Esophagus muscularis mucosa (tissue), 3 donors: ENCODE measurements at regions not wholly inside any gene's neighbourhood (a gene's known extent, or its start where the extent isn't known, plus 50 kb on each side); places are given as distances from the start of the nearest gene placed in this dataset.

Experiments used
- CTCF ChIP-seq, 3 experiments: fragments of 200-600 bp in 2 of 3; fragments of 450-650 bp in 1 of 3; sonication (generic) in 2 of 3; IDR thresholded peaks; one replicate each; pipeline ENCODE4 v1.5.1; 2017 to 2019; ENCODE audit warnings: antibody characterized with exemption in 3 of 3, mild to moderate bottlenecking in 2 of 3, moderate library complexity in 1 of 3
- POLR2AphosphoS5 ChIP-seq, 2 donors: sonication (generic); formaldehyde crosslinking; IDR thresholded peaks; one replicate each; pipeline ENCODE4 v1.6.1; 2017; ENCODE audit warnings: antibody characterized with exemption in 2 of 2

DNA sequence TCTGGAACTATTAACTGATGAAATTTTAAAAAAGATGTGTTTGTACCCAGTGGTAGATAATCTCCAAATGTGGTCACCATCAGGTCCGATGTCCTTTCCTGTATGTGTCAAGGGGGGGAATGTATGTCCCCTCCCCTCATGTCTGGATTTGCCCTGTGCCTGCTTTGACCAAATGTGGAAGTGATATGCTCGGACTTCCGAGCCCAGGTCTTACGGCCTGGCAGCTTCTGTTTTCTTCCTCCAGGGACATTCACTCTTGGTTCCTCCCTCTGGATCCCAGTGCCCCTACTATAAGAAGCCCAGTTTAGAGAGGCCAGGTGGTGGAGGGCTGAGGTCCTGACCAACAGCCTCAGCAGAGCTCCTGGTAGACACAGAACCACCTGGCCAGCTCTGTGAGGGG, 75.5 kb downstream of the CCR1 start:
- TF ChIP-seq CTCF (IDR thresholded peaks at IDR 0.05) = no peak
- TF ChIP-seq POLR2AphosphoS5 (IDR thresholded peaks at IDR 0.05) = no peak
